Right atrium auricular region (tissue), 2 donors: ENCODE measurements at regions not wholly inside any gene's neighbourhood (a gene's known extent, or its start where the extent isn't known, plus 50 kb on each side); places are given as distances from the start of the nearest gene placed in this dataset.

Experiments
- DNase-seq: peaks from one replicate; pipeline ENCODE4 v3.0.0-alpha.2; 2019; ENCODE audit warnings: low spot score
- H3K27ac ChIP-seq, 2 donors: fragments of 200-600 bp; sonication (generic); 1 replicate in 1 of 2; 2 replicates in 1 of 2; pipeline ENCODE4 v1.5.1; 2016 to 2019
- H3K27me3 ChIP-seq, 2 donors: fragments of 200-600 bp; sonication (generic); one replicate each; pipeline versions ENCODE4 v1.5.1 to v1.6.0; 2017 to 2019
- H3K36me3 ChIP-seq: fragments of 200-600 bp; sonication (generic); one replicate; pipeline ENCODE4 v1.5.1; 2016
- H3K4me1 ChIP-seq, 2 donors: fragments of 200-600 bp; sonication (generic); one replicate each; pipeline versions ENCODE4 v1.5.1 to v1.6.0; 2017 to 2019
- H3K4me3 ChIP-seq, 2 donors: fragments of 200-600 bp; sonication (generic); 1 replicate in 1 of 2; 2 replicates in 1 of 2; pipeline ENCODE4 v1.5.1; 2017 to 2019; ENCODE audit warnings: mild to moderate bottlenecking in 1 of 2, moderate library complexity in 1 of 2
- H3K9me3 ChIP-seq, 2 donors: fragments of 200-600 bp; sonication (generic); one replicate each; pipeline ENCODE4 v1.5.1; 2019
- TF ChIP-seq, protein P1 (sequence below), 2 donors: fragments of 200-600 bp; sonication (generic); IDR thresholded peaks; one replicate each; pipeline ENCODE4 v1.5.1; 2019; ENCODE audit warnings: antibody characterized with exemption in 2 of 2

GRCh38 chr2:195006856-195007255 is 650.2 kb upstream of the SLC39A10 start:
- TF ChIP-seq, protein P1, sequence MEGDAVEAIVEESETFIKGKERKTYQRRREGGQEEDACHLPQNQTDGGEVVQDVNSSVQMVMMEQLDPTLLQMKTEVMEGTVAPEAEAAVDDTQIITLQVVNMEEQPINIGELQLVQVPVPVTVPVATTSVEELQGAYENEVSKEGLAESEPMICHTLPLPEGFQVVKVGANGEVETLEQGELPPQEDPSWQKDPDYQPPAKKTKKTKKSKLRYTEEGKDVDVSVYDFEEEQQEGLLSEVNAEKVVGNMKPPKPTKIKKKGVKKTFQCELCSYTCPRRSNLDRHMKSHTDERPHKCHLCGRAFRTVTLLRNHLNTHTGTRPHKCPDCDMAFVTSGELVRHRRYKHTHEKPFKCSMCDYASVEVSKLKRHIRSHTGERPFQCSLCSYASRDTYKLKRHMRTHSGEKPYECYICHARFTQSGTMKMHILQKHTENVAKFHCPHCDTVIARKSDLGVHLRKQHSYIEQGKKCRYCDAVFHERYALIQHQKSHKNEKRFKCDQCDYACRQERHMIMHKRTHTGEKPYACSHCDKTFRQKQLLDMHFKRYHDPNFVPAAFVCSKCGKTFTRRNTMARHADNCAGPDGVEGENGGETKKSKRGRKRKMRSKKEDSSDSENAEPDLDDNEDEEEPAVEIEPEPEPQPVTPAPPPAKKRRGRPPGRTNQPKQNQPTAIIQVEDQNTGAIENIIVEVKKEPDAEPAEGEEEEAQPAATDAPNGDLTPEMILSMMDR (IDR thresholded peaks at IDR 0.05) = no peak

DNA sequence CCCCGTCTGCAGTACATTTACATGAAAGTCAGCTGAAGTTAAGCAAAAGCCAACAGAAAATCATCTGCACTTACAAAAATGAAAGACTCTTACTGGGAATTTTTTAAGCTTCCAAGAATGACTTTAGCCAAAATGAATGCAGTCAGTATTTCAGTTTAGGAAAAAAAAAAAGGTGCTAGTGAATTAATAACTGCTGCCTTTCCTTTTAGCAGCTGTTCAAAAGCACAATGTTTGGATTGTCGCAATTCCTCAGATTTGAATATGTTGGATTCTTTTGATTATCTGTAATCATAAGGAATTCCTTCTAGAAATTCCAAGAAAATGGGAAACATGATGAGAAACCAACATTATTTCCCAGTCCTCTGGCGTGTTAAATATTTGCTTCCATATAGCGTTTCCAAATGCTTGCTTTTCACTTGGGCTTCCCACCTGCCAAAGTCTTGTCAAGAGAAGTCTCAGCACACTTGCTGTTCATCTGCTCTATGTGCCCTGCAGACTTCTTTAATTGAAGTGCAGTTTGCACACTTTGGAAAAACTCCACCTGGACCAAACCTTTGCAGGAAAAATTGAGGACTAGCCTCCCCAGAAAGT is 653.0 kb upstream of the SLC39A10 start:
- H3K27ac ChIP-seq = no peak overlapping the region
- H3K27me3 ChIP-seq = no peaks in the 10 kb centered on the region
- H3K36me3 ChIP-seq = no peaks in the 10 kb centered on the region
- no peak overlapping the region for H3K4me3 ChIP-seq
- H3K4me1 ChIP-seq = no peaks in the 10 kb centered on the region
- TF ChIP-seq, protein P1 (IDR thresholded peaks at IDR 0.05) = no peak
- H3K9me3 ChIP-seq = peaks cover 0 to 3% of the 10 kb centered on the region in 2 donors
- no peak for DNase-seq

More at GRCh38 chr2:195006856-195007255, 650.2 kb upstream of the SLC39A10 start:
- Histone ChIP-seq H3K4me1 (no peaks in the 10 kb centered on the region), H3K9me3 (peaks cover 0 to 3% of the 10 kb centered on the region in 2 donors), H3K27me3 (no peaks in the 10 kb centered on the region), H3K27ac (no peak overlapping the region), H3K36me3 (no peaks in the 10 kb centered on the region), H3K4me3 (no peak overlapping the region)
- no peak for DNase-seq

DNA sequence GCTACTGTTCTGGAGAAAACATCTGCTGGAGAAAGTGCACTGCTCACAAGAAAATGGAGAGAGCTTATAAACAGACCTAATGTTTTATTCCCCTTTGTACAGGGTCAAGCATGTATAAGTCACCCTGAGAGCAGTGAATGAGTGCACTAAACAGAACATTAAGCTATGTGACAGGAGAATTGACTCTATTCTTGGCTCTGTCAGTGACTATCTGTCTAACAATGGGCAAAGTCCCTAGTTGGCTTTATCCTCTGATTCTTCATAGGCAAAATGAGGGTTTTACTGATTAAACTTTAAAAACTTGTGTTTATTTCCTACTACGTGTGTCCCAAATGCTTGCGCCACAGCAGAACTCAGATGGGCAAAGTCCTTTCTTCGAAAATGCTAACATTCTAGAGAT is 655.1 kb upstream of the SLC39A10 start:
- H3K36me3 ChIP-seq = no peaks in the 10 kb centered on the region
- no peak overlapping the region for H3K27ac ChIP-seq
- DNase-seq = no peak
- H3K9me3 ChIP-seq = peaks cover 0 to 3% of the 10 kb centered on the region in 2 donors
- H3K4me3 ChIP-seq = no peak overlapping the region
- TF ChIP-seq, protein P1 (IDR thresholded peaks at IDR 0.05) = no peak
- no peaks in the 10 kb centered on the region for H3K4me1 ChIP-seq
- H3K27me3 ChIP-seq = no peaks in the 10 kb centered on the region

- no peak for DNase-seq
- Histone ChIP-seq H3K27ac (no peak overlapping the region), H3K4me3 (no peak overlapping the region), H3K4me1 (no peaks in the 10 kb centered on the region), H3K36me3 (no peaks in the 10 kb centered on the region), H3K27me3 (no peaks in the 10 kb centered on the region), H3K9me3 (no peaks in the 10 kb centered on the region)
- TF ChIP-seq, protein P1 (IDR thresholded peaks at IDR 0.05) = no peak
Observed at GRCh38 chr2:194999771-195000170, 657.3 kb upstream of the SLC39A10 start.

DNA sequence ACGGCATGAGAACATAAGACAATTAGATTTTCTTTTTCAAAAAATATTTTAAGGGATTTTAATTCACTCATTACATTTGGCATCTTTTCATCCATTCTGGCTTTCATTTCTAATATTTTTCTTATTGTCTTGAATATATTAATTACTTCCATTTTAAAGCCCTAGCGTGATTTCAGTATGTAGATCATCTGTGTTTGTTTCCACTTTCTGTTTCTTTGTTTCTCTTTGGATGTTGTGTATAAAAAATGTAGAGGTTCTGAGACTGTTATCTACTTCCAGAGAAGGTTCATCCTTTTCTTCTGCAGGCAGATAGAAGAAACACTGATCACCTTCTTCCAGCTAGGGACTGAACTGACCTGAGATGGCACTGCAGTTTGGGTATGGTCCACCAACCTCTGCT is 664.4 kb upstream of the SLC39A10 start:
- H3K9me3 ChIP-seq = no peaks in the 10 kb centered on the region
- no peaks in the 10 kb centered on the region for H3K36me3 ChIP-seq
- no peaks in the 10 kb centered on the region for H3K27me3 ChIP-seq
- no peaks in the 10 kb centered on the region for H3K4me1 ChIP-seq
- no peak for DNase-seq
- no peak overlapping the region for H3K27ac ChIP-seq
- TF ChIP-seq, protein P1 (IDR thresholded peaks at IDR 0.05) = no peak
- H3K4me3 ChIP-seq = no peak overlapping the region

- Histone ChIP-seq H3K4me1 (no peaks in the 10 kb centered on the region), H3K9me3 (peaks cover 0 to 23% of the 10 kb centered on the region in 2 donors), H3K27me3 (no peaks in the 10 kb centered on the region)
Observed at GRCh38 chr2:194985258-194985657, 671.8 kb upstream of the SLC39A10 start.

More at GRCh38 chr2:194985258-194985657, 671.8 kb upstream of the SLC39A10 start:
- Histone ChIP-seq H3K36me3 (no peaks in the 10 kb centered on the region), H3K27ac (no peak overlapping the region), H3K4me3 (no peak overlapping the region)
- DNase-seq = no peak
- TF ChIP-seq, protein P1 (IDR thresholded peaks at IDR 0.05) = no peak
